Mesendoderm (in vitro differentiated cells): ENCODE measurements at regions not wholly inside any gene's neighbourhood (a gene's known extent, or its start where the extent isn't known, plus 50 kb on each side); places are given as distances from the start of the nearest gene placed in this dataset.
"Not testable (repeated sequence)": the region's sequence is repeated elsewhere in the genome, so short reads cannot be mapped to it uniquely, and the experiment has no call there.

Source experiments
- DNase-seq: peaks from one replicate; pipeline ENCODE4 v3.0.0; 2013
- H2AK5ac ChIP-seq: 2 replicates; pipeline ENCODE4 v1.6.1; 2013; ENCODE audit warnings: low read length, inconsistent platforms
- H2BK120ac ChIP-seq: 2 replicates; pipeline ENCODE4 v1.6.1; 2013; ENCODE audit warnings: low read depth, mild to moderate bottlenecking, low read length, moderate library complexity, mixed read lengths
- H2BK15ac ChIP-seq: replicated peaks from 2 replicates; pipeline ENCODE4 v1.6.1; 2013; ENCODE audit warnings: low read depth, mild to moderate bottlenecking, moderate library complexity
- H2BK5ac ChIP-seq: 2 replicates; pipeline ENCODE4 v1.6.1; 2013; ENCODE audit warnings: low read length, inconsistent platforms
- H3K18ac ChIP-seq: 2 replicates; pipeline ENCODE4 v1.6.1; 2013; ENCODE audit warnings: mild to moderate bottlenecking, low read length, mixed read lengths
- H3K23ac ChIP-seq: one replicate; pipeline ENCODE4 v1.6.1; 2013; ENCODE audit warnings: low read length
- H3K27ac ChIP-seq: 2 replicates; pipeline ENCODE4 v1.5.1; 2013; ENCODE audit warnings: low read depth, mild to moderate bottlenecking, inconsistent platforms, low read length, moderate library complexity
- H3K27me3 ChIP-seq: 2 replicates; pipeline ENCODE4 v1.6.1; 2013; ENCODE audit warnings: low read length, control low read depth, mild to moderate bottlenecking, inconsistent platforms; ENCODE audit not compliant: insufficient read depth, poor library complexity
- H3K36me3 ChIP-seq: 2 replicates; pipeline ENCODE4 v1.6.1; 2013; ENCODE audit warnings: low read length, inconsistent platforms; ENCODE audit not compliant: control insufficient read depth, insufficient read depth
- H3K4ac ChIP-seq: one replicate; pipeline ENCODE4 v1.6.1; 2013; ENCODE audit warnings: low read depth, mild to moderate bottlenecking, low read length, moderate library complexity
- H3K4me1 ChIP-seq: 2 replicates; pipeline ENCODE4 v1.6.1; 2013; ENCODE audit warnings: low read depth, low read length, inconsistent platforms; ENCODE audit not compliant: control insufficient read depth
- H3K4me2 ChIP-seq: 2 replicates; pipeline ENCODE4 v1.6.1; 2013; ENCODE audit warnings: low read length
- H3K4me3 ChIP-seq: 2 replicates; pipeline ENCODE4 v1.5.1; 2013; ENCODE audit warnings: mild to moderate bottlenecking, low read length
- H3K56ac ChIP-seq: one replicate; pipeline ENCODE4 v1.6.1; 2013; ENCODE audit warnings: low read length
- H3K79me1 ChIP-seq: 2 replicates; pipeline ENCODE4 v1.6.1; 2013; ENCODE audit warnings: low read length, inconsistent platforms
- H3K79me2 ChIP-seq: 2 replicates; pipeline ENCODE4 v1.6.1; 2013; ENCODE audit warnings: mild to moderate bottlenecking, low read length; ENCODE audit not compliant: control insufficient read depth, insufficient read depth
- H3K9ac ChIP-seq: 2 replicates; pipeline ENCODE4 v1.6.1; 2013; ENCODE audit warnings: low read length, inconsistent platforms
- H4K5ac ChIP-seq: one replicate; pipeline ENCODE4 v1.6.1; 2013; ENCODE audit warnings: low read length
- H4K8ac ChIP-seq: one replicate; pipeline ENCODE4 v1.6.1; 2013; ENCODE audit warnings: low read depth, mild to moderate bottlenecking, control low read depth, low read length, moderate library complexity
- WGBS: extraction: QIAGEN DNeasy Blood & Tissue Kit; methylation state at CpG from one replicate; pipeline ENCODE4 v1.1.7; 2013; ENCODE audit warnings: low lambda C conversion rate, missing lambda C conversion rate; ENCODE audit not compliant: insufficient coverage; ENCODE audit errors: extremely low coverage; 5-methylcytosine and 5-hydroxymethylcytosine counted together

- not testable (repeated sequence) for H3K18ac ChIP-seq, H3K23ac ChIP-seq, H4K8ac ChIP-seq, H3K79me1 ChIP-seq, H2BK120ac ChIP-seq, H3K9ac ChIP-seq, H3K4me3 ChIP-seq, H4K5ac ChIP-seq, H3K4ac ChIP-seq, H2BK15ac ChIP-seq, H3K36me3 ChIP-seq, H2AK5ac ChIP-seq, H2BK5ac ChIP-seq, H3K4me2 ChIP-seq, H3K27ac ChIP-seq, DNase-seq, H3K56ac ChIP-seq, H3K4me1 ChIP-seq, H3K27me3 ChIP-seq, H3K79me2 ChIP-seq
- WGBS, result no CpG with 5 or more reads among the region's 14 CpGs
These were observed 605.3 kb downstream of the PYDC2 start for GRCh38 chr3:192066253-192066652.

GRCh38 chr3:192068464-192069254 lies 607.7 kb downstream of the PYDC2 start:
- Histone ChIP-seq H3K36me3 (no peaks in the 10 kb centered on the region), H4K8ac (peak overlapping the region; percentile 56), H3K23ac (no peak overlapping the region), H4K5ac (no peak overlapping the region), H2BK15ac (no peak overlapping the region), H3K79me2 (no peaks in the 10 kb centered on the region), H3K4me3 (no peak overlapping the region), H3K27me3 (no peaks in the 10 kb centered on the region), H2BK5ac (no peak overlapping the region), H3K79me1 (no peaks in the 10 kb centered on the region), H2AK5ac (no peak overlapping the region), H3K56ac (peak overlapping the region; percentile 25), H3K4me2 (no peak overlapping the region), H3K9ac (no peak overlapping the region), H3K18ac (no peak overlapping the region), H3K4ac (no peak overlapping the region), H3K27ac (no peak overlapping the region), H2BK120ac (no peak overlapping the region), H3K4me1 (peaks cover 1% of the 10 kb centered on the region)
- DNase-seq, result no peak
- WGBS, result no CpG with 5 or more reads among the region's 3 CpGs

GRCh38 chr3:192077795-192078497 lies 617.0 kb downstream of the PYDC2 start:
- no peaks in the 10 kb centered on the region for H3K36me3 ChIP-seq
- H2BK5ac ChIP-seq, result no peak overlapping the region
- H3K4me3 ChIP-seq, result no peak overlapping the region
- H3K9ac ChIP-seq, result no peak overlapping the region
- WGBS, result no CpG with 5 or more reads among the region's 5 CpGs
- H2BK15ac ChIP-seq, result no peak overlapping the region
- H3K4me1 ChIP-seq, result peaks cover 3% of the 10 kb centered on the region
- H3K79me1 ChIP-seq, result no peaks in the 10 kb centered on the region
- no peaks in the 10 kb centered on the region for H3K27me3 ChIP-seq
- no peak overlapping the region for H3K23ac ChIP-seq
- DNase-seq, result no peak
- H3K56ac ChIP-seq, result peak overlapping the region; percentile 10
- H4K8ac ChIP-seq, result no peak overlapping the region
- H3K18ac ChIP-seq, result peak overlapping the region; percentile 98
- peak overlapping the region; percentile 72 for H3K4ac ChIP-seq
- no peaks in the 10 kb centered on the region for H3K79me2 ChIP-seq
- no peak overlapping the region for H3K4me2 ChIP-seq
- no peak overlapping the region for H3K27ac ChIP-seq
- no peak overlapping the region for H2AK5ac ChIP-seq
- peak overlapping the region; percentile 92 for H2BK120ac ChIP-seq
- no peak overlapping the region for H4K5ac ChIP-seq

- Histone ChIP-seq H3K36me3 (no peaks in the 10 kb centered on the region), H3K23ac (no peak overlapping the region), H2BK120ac (peak overlapping the region; percentile 80), H3K27me3 (no peaks in the 10 kb centered on the region), H4K8ac (no peak overlapping the region), H3K56ac (peak overlapping the region; percentile 38), H4K5ac (no peak overlapping the region), H2BK15ac (no peak overlapping the region), H3K27ac (peak overlapping the region; percentile 13), H3K4me1 (peaks cover 3% of the 10 kb centered on the region), H3K79me2 (no peaks in the 10 kb centered on the region), H2AK5ac (no peak overlapping the region), H3K4ac (peak overlapping the region; percentile 73), H3K4me3 (no peak overlapping the region), H3K79me1 (no peaks in the 10 kb centered on the region), H3K9ac (no peak overlapping the region), H3K18ac (peak overlapping the region; percentile 90), H2BK5ac (peak overlapping the region; percentile 56), H3K4me2 (no peak overlapping the region)
- DNase-seq, result peak; percentile 8
- no CpG with 5 or more reads among the region's 1 CpG for WGBS
These were observed 618.1 kb downstream of the PYDC2 start for GRCh38 chr3:192079098-192079497.

GRCh38 chr3:192080336-192080735 lies 619.4 kb downstream of the PYDC2 start:
- no peak overlapping the region for H3K4me3 ChIP-seq
- WGBS, result no CpG with 5 or more reads among the region's 1 CpG

More at GRCh38 chr3:192080336-192080735, 619.4 kb downstream of the PYDC2 start:
- Histone ChIP-seq H3K36me3 (no peaks in the 10 kb centered on the region), H3K79me2 (no peaks in the 10 kb centered on the region), H2BK120ac (no peak overlapping the region), H4K8ac (no peak overlapping the region), H3K56ac (no peak overlapping the region), H2BK15ac (no peak overlapping the region), H3K4ac (no peak overlapping the region), H3K4me1 (peaks cover 3% of the 10 kb centered on the region), H3K79me1 (no peaks in the 10 kb centered on the region), H3K9ac (no peak overlapping the region), H2AK5ac (no peak overlapping the region), H3K23ac (no peak overlapping the region), H2BK5ac (no peak overlapping the region), H3K27me3 (no peaks in the 10 kb centered on the region), H3K4me2 (no peak overlapping the region), H4K5ac (no peak overlapping the region), H3K18ac (no peak overlapping the region), H3K27ac (no peak overlapping the region)
- DNase-seq, result peak; percentile 90
